ENCODE measurements at regions not wholly inside any gene's neighbourhood (a gene's known extent, or its start where the extent isn't known, plus 50 kb on each side); places are given as distances from the start of the nearest gene placed in this dataset.

GRCh38 chr4:163590619-163591264, 96.3 kb downstream of the TMA16 start:
- TF ChIP-seq, protein P1, sequence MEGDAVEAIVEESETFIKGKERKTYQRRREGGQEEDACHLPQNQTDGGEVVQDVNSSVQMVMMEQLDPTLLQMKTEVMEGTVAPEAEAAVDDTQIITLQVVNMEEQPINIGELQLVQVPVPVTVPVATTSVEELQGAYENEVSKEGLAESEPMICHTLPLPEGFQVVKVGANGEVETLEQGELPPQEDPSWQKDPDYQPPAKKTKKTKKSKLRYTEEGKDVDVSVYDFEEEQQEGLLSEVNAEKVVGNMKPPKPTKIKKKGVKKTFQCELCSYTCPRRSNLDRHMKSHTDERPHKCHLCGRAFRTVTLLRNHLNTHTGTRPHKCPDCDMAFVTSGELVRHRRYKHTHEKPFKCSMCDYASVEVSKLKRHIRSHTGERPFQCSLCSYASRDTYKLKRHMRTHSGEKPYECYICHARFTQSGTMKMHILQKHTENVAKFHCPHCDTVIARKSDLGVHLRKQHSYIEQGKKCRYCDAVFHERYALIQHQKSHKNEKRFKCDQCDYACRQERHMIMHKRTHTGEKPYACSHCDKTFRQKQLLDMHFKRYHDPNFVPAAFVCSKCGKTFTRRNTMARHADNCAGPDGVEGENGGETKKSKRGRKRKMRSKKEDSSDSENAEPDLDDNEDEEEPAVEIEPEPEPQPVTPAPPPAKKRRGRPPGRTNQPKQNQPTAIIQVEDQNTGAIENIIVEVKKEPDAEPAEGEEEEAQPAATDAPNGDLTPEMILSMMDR (IDR thresholded peaks at IDR 0.05) = no peak
- intact Hi-C loops (cut with DNase I) = no loop called here
- Histone ChIP-seq H3K4me1 (peaks cover 0 to 53% (median 0%) of the 10 kb centered on the region in 9 donors), H3K36me3 (no peaks in the 10 kb centered on the region), H3K27me3 (no peaks in the 10 kb centered on the region), H3K9me3 (peaks cover 0 to 6% (median 0%) of the 10 kb centered on the region in 11 donors), H3K4me3 (no peak overlapping the region), H3K27ac (peak overlapping the region in 1 of 10 donors; percentile 35)
- ATAC-seq (no peak), DNase-seq (no peak)
- WGBS, 2 donors = 77 to 82% methylated on average over 5 of the region's 5 CpGs

DNA sequence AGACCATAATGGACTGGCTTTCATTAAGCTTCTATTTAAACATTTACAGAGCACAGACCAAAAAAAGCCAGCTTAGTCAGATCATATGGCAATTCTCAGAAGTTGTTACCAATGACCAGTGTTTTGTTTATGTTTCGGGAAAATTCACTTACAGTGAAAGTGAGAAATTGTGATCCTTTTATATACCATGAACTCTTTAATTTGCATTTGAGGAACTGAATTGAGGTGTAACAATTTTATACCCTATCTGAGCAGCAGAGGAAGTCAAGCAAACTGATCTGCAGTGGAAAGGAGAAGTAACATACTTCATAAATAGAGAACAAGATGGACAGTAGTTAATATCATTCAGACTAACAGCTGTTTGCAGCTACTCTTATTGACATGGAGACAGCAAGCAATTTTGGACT, 97.1 kb downstream of the TMA16 start:
- TF ChIP-seq, protein P1 (IDR thresholded peaks at IDR 0.05) = no peak
- peaks cover 0 to 6% (median 0%) of the 10 kb centered on the region in 11 donors for H3K9me3 ChIP-seq
- intact Hi-C loops (cut with DNase I) = no loop called here
- H3K4me1 ChIP-seq = peaks cover 0 to 60% (median 0%) of the 10 kb centered on the region in 9 donors
- ATAC-seq = peak in 2 of 8 donors; percentile 61 to 74
- H3K27ac ChIP-seq = peak overlapping the region in 1 of 10 donors; percentile 27
- 76 to 81% methylated on average over 1 of the region's 1 CpG for WGBS, 2 donors
- no peaks in the 10 kb centered on the region for H3K27me3 ChIP-seq
- no peaks in the 10 kb centered on the region for H3K36me3 ChIP-seq
- DNase-seq = no peak
- H3K4me3 ChIP-seq = no peak overlapping the region

DNA sequence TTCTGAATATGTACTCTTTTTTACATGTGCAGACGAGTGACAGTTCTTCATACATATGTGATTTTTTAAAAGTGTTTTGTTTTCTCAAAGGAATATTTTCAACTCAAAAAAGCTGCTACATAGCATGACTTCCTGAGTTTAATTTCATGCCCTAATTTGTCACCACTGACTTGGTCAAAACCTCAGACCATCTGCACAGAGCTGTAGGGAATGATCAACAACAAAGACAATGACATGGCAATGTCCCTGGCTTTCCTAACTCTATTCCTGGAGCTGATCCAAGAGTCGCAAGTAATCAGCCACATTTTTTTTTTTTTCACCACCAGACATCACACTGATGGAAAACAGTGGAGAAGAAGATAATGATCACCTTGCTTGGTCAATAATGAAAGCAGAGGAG, 97.7 kb downstream of the TMA16 start:
- no peaks in the 10 kb centered on the region for H3K27me3 ChIP-seq
- intact Hi-C loops (cut with DNase I) = no loop called here
- H3K4me3 ChIP-seq = no peak overlapping the region
- no peak for ATAC-seq
- DNase-seq = no peak
- TF ChIP-seq, protein P1 (IDR thresholded peaks at IDR 0.05) = no peak
- peaks cover 0 to 6% (median 0%) of the 10 kb centered on the region in 11 donors for H3K9me3 ChIP-seq
- H3K36me3 ChIP-seq = no peaks in the 10 kb centered on the region
- H3K4me1 ChIP-seq = peaks cover 0 to 60% (median 0%) of the 10 kb centered on the region in 9 donors
- WGBS, 2 donors = 28 to 30% methylated on average over 2 of the region's 2 CpGs
- peak overlapping the region in 1 of 10 donors; percentile 27 for H3K27ac ChIP-seq

- Histone ChIP-seq H3K27me3 (no peaks in the 10 kb centered on the region), H3K4me3 (no peak overlapping the region), H3K36me3 (no peaks in the 10 kb centered on the region), H3K9me3 (no peaks in the 10 kb centered on the region), H3K27ac (no peak overlapping the region), H3K4me1 (peaks cover 0 to 51% (median 0%) of the 10 kb centered on the region in 9 donors)
- DNase-seq = no peak
- ATAC-seq = no peak
- intact Hi-C loops (cut with DNase I) = no loop called here
- TF ChIP-seq, protein P1 (IDR thresholded peaks at IDR 0.05) = no peak
Observed at GRCh38 chr4:163595580-163595979, 101.1 kb downstream of the TMA16 start.
